ENCODE measurements at regions not wholly inside any gene's neighbourhood (a gene's known extent, or its start where the extent isn't known, plus 50 kb on each side); places are given as distances from the start of the nearest gene placed in this dataset.

DNA sequence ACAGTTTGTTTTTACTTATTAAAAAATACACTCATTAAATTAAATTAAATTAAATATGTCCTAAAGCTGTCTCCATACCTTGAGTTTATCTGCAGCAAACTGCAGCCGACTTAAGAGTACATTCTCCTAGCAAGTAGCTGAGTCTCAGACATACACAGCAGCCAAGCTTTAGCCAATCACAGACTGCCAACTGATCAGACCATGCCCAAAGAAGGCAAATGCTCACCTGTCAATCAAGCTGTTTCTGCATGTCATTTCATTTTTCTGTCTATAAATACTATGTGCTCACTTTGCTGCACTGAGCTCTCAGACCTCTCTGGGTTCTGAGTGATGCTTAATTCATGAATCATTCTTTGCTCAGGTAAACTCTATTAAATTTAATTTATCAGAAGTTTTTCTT lies 280.9 kb upstream of the EPHA5 start:
- TF ChIP-seq, protein P1, sequence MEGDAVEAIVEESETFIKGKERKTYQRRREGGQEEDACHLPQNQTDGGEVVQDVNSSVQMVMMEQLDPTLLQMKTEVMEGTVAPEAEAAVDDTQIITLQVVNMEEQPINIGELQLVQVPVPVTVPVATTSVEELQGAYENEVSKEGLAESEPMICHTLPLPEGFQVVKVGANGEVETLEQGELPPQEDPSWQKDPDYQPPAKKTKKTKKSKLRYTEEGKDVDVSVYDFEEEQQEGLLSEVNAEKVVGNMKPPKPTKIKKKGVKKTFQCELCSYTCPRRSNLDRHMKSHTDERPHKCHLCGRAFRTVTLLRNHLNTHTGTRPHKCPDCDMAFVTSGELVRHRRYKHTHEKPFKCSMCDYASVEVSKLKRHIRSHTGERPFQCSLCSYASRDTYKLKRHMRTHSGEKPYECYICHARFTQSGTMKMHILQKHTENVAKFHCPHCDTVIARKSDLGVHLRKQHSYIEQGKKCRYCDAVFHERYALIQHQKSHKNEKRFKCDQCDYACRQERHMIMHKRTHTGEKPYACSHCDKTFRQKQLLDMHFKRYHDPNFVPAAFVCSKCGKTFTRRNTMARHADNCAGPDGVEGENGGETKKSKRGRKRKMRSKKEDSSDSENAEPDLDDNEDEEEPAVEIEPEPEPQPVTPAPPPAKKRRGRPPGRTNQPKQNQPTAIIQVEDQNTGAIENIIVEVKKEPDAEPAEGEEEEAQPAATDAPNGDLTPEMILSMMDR (conservative IDR thresholded peaks at IDR 0.05 in 1 of 2, IDR thresholded peaks at IDR 0.05 in 1 of 2; ENCODE audit: low read depth in 1 of 2, low read length in 2 of 2) = no peak
- TF ChIP-seq EZH2 (IDR thresholded peaks at IDR 0.05; ENCODE audit: low read length, missing control alignments) = no peak
